Duodenal mucosa (tissue), 2 donors: ENCODE measurements at regions not wholly inside any gene's neighbourhood (a gene's known extent, or its start where the extent isn't known, plus 50 kb on each side); places are given as distances from the start of the nearest gene placed in this dataset.

Source experiments
- H3K27ac ChIP-seq: one replicate; pipeline ENCODE4 v1.7.0; 2013; ENCODE audit warnings: low read depth, low read length
- H3K27me3 ChIP-seq, 2 donors: one replicate each; pipeline ENCODE4 v1.7.0; 2013; ENCODE audit warnings: low read length in 2 of 2, control low read depth in 1 of 2; ENCODE audit not compliant: insufficient read depth in 2 of 2, control insufficient read depth in 1 of 2
- H3K36me3 ChIP-seq, 2 donors: one replicate each; pipeline ENCODE4 v1.7.0; 2013; ENCODE audit warnings: low read length in 2 of 2, control low read depth in 1 of 2; ENCODE audit not compliant: insufficient read depth in 2 of 2, control insufficient read depth in 1 of 2
- H3K4me1 ChIP-seq, 2 donors: one replicate each; pipeline ENCODE4 v1.7.0; 2013; ENCODE audit warnings: low read length in 2 of 2, control low read depth in 1 of 2; ENCODE audit not compliant: insufficient read depth in 2 of 2, control insufficient read depth in 1 of 2
- H3K4me3 ChIP-seq, 2 donors: one replicate each; pipeline ENCODE4 v1.7.0; 2013; ENCODE audit warnings: low read length in 2 of 2, low read depth in 1 of 2
- H3K9ac ChIP-seq, 2 donors: one replicate each; pipeline ENCODE4 v1.7.0; 2013; ENCODE audit warnings: low read length in 2 of 2, low read depth in 1 of 2
- H3K9me3 ChIP-seq, 2 donors: one replicate each; pipeline ENCODE4 v1.7.0; 2013; ENCODE audit warnings: low read length in 2 of 2, control low read depth in 1 of 2; ENCODE audit not compliant: control insufficient read depth in 1 of 2

DNA sequence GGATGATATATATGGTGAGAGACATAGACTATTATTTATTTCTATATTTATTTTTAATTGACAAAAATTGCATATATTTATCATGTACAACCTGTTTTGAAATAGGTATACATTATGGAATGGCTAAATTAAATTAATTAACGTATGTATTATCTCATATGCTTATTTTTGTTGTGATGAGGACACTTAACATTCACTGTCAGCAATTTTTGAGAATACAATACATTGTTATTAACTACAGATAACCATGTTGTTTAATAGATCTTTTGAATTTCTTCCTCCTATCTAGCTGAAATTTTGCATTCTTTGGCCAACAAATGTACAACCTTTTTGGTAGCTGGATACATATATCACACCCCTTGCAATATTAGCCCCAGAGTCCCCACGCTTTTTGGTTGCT, 110.7 kb upstream of the CITED2 start:
- H3K9ac ChIP-seq, result no peak overlapping the region
- no peaks in the 10 kb centered on the region for H3K27me3 ChIP-seq
- no peaks in the 10 kb centered on the region for H3K4me1 ChIP-seq
- H3K4me3 ChIP-seq, result no peak overlapping the region
- H3K9me3 ChIP-seq, result no peaks in the 10 kb centered on the region
- no peaks in the 10 kb centered on the region for H3K36me3 ChIP-seq
- H3K27ac ChIP-seq, result no peak overlapping the region

DNA sequence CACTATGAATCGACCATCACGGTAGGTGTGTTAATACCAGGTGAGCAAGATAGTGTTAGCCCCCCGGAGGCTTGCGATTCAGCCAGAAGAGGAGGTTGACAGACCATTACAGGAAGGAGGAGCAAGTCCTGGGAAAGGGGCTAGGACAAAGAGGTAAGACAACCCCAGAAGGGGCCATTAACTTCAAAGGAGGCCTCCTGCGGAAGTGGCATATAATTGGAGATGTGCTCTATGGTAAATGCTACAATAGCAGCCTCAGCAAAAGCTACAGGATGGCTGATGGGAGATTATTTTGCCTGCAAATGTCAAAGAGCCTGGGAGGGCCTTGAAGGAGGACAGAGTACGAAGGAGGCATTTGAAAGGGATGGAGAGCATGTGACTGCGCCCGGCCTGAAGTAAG, 108.6 kb upstream of the CITED2 start:
- H3K4me3 ChIP-seq, result no peak overlapping the region
- no peak overlapping the region for H3K27ac ChIP-seq
- no peaks in the 10 kb centered on the region for H3K9me3 ChIP-seq
- no peaks in the 10 kb centered on the region for H3K27me3 ChIP-seq
- no peaks in the 10 kb centered on the region for H3K4me1 ChIP-seq
- no peaks in the 10 kb centered on the region for H3K36me3 ChIP-seq
- H3K9ac ChIP-seq, result no peak overlapping the region

GRCh38 chr6:139482287-139482686, 107.8 kb upstream of the CITED2 start:
- Histone ChIP-seq H3K4me1 (no peaks in the 10 kb centered on the region), H3K27ac (no peak overlapping the region), H3K4me3 (no peak overlapping the region), H3K27me3 (no peaks in the 10 kb centered on the region), H3K9me3 (no peaks in the 10 kb centered on the region), H3K36me3 (no peaks in the 10 kb centered on the region), H3K9ac (no peak overlapping the region)

DNA sequence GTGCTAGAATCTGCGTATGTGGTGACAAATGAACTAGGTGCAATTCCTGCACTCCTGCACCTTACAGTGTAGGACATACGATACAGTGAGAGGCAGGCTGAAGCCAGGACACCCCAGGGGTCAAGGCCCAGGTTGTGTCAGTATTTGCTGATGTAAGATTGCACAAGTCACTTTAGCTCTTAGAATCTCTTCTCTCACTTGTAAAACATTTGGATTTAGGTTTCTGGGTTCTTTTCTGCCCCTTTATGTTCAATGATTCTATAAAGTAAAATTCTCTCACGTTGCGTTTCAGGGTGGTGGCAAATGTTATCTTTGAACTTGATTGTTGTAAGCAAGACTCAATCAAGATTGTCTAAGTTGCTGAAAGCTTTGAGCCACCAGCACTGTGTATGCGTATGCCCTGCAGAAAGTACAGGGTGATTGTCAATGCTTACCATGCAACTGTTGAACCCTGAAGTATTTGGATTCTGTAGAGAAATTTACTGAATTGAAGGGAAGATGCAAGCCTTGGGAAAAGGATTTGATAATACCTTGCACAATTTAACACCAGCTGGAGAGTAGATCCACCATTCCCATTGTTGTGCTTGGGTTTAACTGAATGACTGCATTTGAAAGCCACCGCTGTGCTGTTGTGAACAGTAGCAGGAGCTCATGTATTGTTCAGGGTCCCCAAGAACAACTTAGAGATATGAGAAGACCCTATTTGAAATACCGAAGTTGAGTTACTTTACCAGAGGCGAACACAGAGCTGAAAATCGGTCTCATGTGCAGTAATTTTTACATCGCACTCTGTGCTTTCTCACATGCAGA, 106.1 kb upstream of the CITED2 start:
- H3K27ac ChIP-seq, result no peak overlapping the region
- no peaks in the 10 kb centered on the region for H3K36me3 ChIP-seq
- no peaks in the 10 kb centered on the region for H3K4me1 ChIP-seq
- no peaks in the 10 kb centered on the region for H3K9me3 ChIP-seq
- no peak overlapping the region for H3K9ac ChIP-seq
- H3K27me3 ChIP-seq, result no peaks in the 10 kb centered on the region
- H3K4me3 ChIP-seq, result no peak overlapping the region

DNA sequence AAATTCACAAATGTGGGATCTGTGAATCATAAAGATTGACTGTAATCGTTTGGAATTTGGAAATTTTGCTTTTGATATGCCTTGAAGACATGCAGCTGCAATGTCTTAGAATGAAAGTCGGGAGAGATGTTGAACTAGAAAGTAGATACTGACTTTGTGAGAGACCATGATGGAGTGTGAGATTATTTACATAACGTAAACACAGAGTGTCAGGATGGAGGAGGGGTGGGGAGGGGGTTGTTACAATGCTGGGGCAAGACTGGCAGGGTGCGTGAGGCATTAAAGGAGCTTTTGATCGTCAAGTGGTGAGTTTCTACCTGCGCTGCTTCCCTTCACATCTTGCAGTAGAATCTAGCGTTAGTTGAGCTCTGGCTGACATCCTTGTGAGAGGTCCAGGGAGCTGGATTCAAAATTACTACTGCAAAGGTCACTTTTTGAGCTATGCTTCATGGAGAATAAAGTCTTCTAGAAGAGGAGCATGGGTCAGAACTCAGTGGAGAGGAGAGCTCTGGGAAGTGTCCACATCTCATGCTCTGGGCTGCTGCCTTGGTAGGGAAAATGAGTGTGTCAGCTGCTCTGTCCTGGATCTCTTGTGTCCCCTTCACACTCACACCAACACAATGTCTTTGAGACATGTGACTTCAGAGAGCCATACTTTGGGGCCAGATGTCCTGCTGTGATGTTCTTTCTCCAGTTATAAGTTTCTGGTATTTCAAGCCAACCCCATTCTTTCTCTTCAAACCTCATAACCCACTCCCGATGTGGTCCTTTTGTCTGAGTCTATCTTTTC, 105.2 kb upstream of the CITED2 start:
- H3K36me3 ChIP-seq, result no peaks in the 10 kb centered on the region
- no peak overlapping the region for H3K9ac ChIP-seq
- no peaks in the 10 kb centered on the region for H3K9me3 ChIP-seq
- H3K4me3 ChIP-seq, result no peak overlapping the region
- peaks cover 2 to 3% of the 10 kb centered on the region in 2 donors for H3K4me1 ChIP-seq
- H3K27me3 ChIP-seq, result no peaks in the 10 kb centered on the region
- H3K27ac ChIP-seq, result no peak overlapping the region

GRCh38 chr6:139475646-139476045, 101.2 kb upstream of the CITED2 start:
- Histone ChIP-seq H3K4me3 (no peak overlapping the region), H3K36me3 (no peaks in the 10 kb centered on the region), H3K27me3 (no peaks in the 10 kb centered on the region), H3K9me3 (no peaks in the 10 kb centered on the region), H3K9ac (no peak overlapping the region), H3K27ac (no peak overlapping the region), H3K4me1 (peaks cover 9 to 19% of the 10 kb centered on the region in 2 donors)

- peaks cover 9 to 19% of the 10 kb centered on the region in 2 donors for H3K4me1 ChIP-seq
- H3K36me3 ChIP-seq, result no peaks in the 10 kb centered on the region
- H3K4me3 ChIP-seq, result no peak overlapping the region
- no peaks in the 10 kb centered on the region for H3K9me3 ChIP-seq
- no peak overlapping the region for H3K27ac ChIP-seq
- no peaks in the 10 kb centered on the region for H3K27me3 ChIP-seq
- H3K9ac ChIP-seq, result no peak overlapping the region
These were observed 100.8 kb upstream of the CITED2 start for GRCh38 chr6:139475241-139475640.

GRCh38 chr6:139474145-139475108, 100.0 kb upstream of the CITED2 start:
- H3K4me1 ChIP-seq, result peaks cover 9 to 19% of the 10 kb centered on the region in 2 donors
- H3K27ac ChIP-seq, result no peak overlapping the region
- H3K27me3 ChIP-seq, result no peaks in the 10 kb centered on the region
- no peaks in the 10 kb centered on the region for H3K36me3 ChIP-seq
- peak overlapping the region in 1 of 2 donors; percentile 27 for H3K9ac ChIP-seq
- no peaks in the 10 kb centered on the region for H3K9me3 ChIP-seq
- H3K4me3 ChIP-seq, result peak overlapping the region; percentile 26 to 56

DNA sequence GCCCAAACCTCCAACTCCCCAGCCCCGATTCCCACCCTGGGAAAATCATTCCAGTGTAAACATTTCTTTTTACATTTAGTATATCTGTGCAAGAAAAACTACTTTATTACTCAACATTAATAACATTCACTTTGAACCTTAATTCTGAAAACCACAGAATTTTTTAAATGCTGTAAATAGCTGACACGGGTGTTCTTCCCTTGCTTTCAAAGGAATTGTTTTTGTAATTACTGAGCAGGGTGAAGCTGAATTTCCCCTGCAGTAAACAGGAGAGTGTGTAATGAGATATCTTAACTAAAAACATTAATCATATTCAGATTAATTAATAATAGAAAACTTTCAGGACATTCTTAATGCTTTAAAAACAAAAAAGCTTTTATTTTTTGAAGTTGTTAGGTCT, 99.3 kb upstream of the CITED2 start:
- Histone ChIP-seq H3K4me1 (peaks cover 9 to 19% of the 10 kb centered on the region in 2 donors), H3K9ac (no peak overlapping the region), H3K27me3 (no peaks in the 10 kb centered on the region), H3K4me3 (no peak overlapping the region), H3K27ac (no peak overlapping the region), H3K9me3 (no peaks in the 10 kb centered on the region), H3K36me3 (no peaks in the 10 kb centered on the region)
